NCI-H748 treated with DMSO at 0.1 percent for 48 hours (cell line): ENCODE measurements at regions not wholly inside any gene's neighbourhood (a gene's known extent, or its start where the extent isn't known, plus 50 kb on each side); places are given as distances from the start of the nearest gene placed in this dataset.

Source experiments
- DNase-seq: peaks from one replicate; lab custom pipeline; 2025; lab: John Stamatoyannopoulos, UW

GRCh38 chr3:126266850-126267168, 86.4 kb upstream of the ALDH1L1 start:
- no peak for DNase-seq

DNA sequence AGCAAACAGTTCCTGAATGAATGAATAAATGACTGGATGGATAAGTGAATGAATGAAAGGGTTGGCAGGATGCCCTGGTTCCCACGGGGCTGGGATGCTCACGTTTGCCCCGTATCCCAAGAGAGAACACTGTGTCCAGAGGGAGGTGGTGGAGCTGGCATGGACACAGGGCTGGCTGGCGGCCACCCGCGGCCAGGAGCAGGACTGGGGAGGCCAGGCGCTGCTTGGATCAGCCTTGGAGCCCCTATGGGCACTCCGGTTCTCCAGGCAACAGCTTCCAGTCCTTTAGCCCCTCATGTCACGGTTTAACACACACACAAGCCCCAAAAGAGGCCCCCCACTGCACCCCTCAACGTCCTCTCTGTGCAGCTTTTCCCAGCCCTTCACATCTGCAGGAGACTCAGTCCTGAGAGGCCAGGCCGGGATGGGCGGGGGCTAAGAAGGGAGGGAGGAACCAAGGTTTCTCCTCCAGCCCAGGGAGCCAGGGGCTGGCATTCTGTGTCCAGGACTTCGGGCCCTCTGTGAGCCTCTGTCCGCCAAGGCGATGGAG, 86.0 kb upstream of the ALDH1L1 start:
- no peak for DNase-seq

DNA sequence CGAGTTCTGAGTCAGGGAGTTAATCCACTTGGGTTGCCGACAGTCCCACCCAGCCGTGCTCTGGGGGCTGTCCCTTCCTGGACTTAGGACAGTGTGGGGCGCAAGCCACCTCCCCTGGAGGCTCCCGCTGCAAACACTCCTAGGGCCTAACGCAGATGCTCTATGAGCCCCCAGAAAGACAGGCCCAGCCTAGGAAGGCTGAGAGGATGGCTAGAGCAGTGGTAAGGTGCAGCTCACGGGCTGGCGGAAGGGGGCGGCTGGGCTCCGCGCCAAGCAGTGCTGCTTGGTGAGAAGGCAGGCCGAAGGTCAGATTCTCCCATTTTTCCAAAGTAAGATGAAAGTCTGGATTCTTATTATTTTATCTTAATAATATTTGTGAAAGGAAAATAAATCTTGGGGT, 84.6 kb upstream of the ALDH1L1 start:
- no peak for DNase-seq

GRCh38 chr3:126264381-126264780, 84.0 kb upstream of the ALDH1L1 start:
- DNase-seq = no peak

- no peak for DNase-seq
Observed at GRCh38 chr3:126263971-126264370, 83.6 kb upstream of the ALDH1L1 start.

DNA sequence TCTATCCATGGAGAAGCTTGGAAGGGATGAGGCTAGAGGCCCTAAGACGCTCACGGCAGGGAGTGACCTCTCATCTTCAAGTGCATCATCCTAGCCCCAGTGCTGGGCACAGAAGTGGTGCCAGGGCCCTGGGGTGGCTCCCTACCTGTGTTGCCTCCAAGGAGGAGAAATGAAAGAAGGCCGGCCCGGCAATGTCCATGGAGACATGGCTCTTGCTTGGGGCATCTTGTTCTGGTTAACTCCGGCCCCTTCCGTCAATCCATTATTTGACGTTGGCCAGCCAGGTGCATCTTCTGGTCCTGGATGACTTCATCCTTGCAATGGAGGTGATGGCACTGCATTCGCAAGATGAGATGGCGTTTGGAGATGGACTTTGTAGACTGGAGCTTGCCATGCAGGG, 83.2 kb upstream of the ALDH1L1 start:
- no peak for DNase-seq

GRCh38 chr3:126262227-126262626, 81.8 kb upstream of the ALDH1L1 start:
- no peak for DNase-seq

GRCh38 chr3:126261037-126261436, 80.7 kb upstream of the ALDH1L1 start:
- no peak for DNase-seq

- DNase-seq = no peak
Observed at GRCh38 chr3:126259411-126260391, 79.3 kb upstream of the ALDH1L1 start.

DNA sequence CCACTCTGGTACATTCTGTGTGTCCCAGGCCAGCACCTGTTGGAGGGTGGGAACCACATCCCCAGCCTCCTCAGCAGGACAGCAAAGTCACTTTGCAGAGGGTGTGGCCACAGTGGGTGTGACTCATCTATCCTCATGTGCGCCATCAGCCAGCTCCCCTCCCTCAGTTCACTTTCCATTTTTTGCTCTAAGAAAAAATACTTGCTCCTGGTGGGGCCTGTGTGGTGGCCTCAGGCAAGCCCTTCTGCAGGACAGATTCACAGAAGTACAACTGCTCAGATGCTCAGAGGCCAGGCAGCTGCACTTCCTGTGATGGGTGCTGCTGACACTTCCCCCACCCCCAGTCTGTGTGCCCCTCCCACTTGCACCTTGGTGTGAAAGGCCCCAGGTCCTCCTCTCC, 78.3 kb upstream of the ALDH1L1 start:
- DNase-seq = no peak

GRCh38 chr3:126257984-126258383, 77.6 kb upstream of the ALDH1L1 start:
- no peak for DNase-seq

DNA sequence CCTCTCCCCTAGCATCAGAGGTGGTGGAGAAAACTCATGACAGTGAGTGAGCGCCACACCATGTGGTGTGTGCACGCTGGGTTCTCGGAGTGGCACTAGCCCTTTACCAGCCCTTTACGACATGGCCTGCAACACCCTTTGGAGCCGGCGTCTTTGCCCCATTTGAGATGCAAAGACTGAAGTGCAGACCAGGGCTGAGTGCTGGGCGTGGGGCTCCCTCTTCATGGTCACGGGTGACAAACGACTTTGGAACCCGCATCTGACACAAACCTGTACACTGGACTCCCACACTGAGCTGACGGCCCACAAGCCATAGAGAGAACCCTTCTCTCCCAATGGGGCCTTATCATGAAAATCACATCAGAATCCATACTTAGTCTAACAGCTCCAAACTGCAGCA, 76.8 kb upstream of the ALDH1L1 start:
- no peak for DNase-seq

DNA sequence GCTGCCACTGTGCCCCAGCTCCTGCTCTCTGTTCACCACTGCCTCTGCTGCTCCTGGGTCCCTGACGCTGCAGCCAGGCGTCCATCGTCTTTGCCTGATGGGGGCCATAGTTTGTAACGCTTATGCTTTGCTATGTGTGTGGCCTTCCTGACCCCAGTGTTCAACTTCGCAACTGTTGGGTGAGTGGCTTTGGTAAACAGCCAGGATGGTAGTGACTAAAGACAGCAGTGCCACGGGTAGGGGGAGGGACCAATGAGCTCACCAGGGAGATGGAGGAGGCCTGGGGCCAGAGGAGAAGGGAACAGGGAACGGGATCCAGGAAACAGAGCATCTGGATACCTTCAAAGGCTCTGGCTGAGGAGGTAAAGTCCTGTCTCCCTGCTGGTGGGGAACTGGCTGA, 75.9 kb upstream of the ALDH1L1 start:
- no peak for DNase-seq

DNA sequence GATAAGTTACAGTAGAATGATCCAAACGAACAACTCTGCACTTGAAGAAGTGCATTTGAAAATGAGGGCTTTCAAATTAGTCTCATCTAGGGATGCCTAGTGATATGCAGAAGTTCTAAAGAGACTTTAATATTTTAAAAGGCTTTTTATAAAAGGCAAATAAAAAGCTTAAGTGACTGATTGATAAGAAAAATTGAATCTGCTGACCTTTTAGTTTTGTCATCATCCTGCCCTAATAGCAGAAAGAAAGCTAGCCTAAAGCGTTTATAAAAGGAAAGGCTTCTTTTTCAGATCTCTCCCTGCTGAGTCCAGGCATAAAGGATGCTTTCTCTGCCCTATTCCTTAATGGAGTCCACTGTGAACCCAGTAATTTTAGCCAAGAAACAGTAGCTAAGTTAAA, 72.7 kb upstream of the ALDH1L1 start:
- DNase-seq = no peak

DNA sequence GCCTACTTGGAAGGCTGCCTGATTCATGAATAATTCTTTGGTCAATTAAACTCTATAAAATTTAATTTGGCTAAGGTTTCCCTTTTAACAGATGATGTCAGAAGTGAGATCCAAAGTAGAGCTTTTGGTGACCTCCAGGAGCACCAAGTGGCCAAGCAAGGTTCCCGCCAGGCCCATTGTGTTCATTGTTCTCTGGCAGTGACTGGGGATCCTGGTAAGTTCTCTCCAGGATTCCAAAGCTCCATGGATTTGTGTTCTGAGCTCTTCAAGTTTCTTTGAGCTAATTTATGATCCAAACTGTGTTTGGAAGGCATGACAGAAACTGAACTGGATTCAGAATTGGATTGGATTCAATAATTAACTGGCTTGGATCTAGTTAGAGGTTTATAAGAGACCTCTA, 72.0 kb upstream of the ALDH1L1 start:
- DNase-seq = no peak

GRCh38 chr3:126245811-126246727, 65.7 kb upstream of the ALDH1L1 start:
- peak; percentile 18 for DNase-seq
